Endothelial cell of umbilical vein (primary cell): ENCODE measurements at regions not wholly inside any gene's neighbourhood (a gene's known extent, or its start where the extent isn't known, plus 50 kb on each side); places are given as distances from the start of the nearest gene placed in this dataset.

ENCODE experiments used
- BruUV-seq: library from RNA; stranded (reverse); fragments of 400-500 nt; replicated peaks from 2 replicates; lab custom pipeline; 2021; lab: Mats Ljungman, UMichigan
- CTCF ChIA-PET: fragments of 300-600, 350-600 bp; sonication (Branson Sonifier 250); formaldehyde crosslinking; loops from one replicate; lab custom pipeline; 2021; ENCODE audit warnings: antibody characterized with exemption, inconsistent platforms; lab: Charles Lee
- POLR2A ChIA-PET: fragments of 300-600, 350-600 bp; sonication (Branson Sonifier 250); formaldehyde crosslinking; loops from one replicate; lab custom pipeline; 2021; ENCODE audit warnings: antibody characterized with exemption, inconsistent platforms; lab: Charles Lee
- DNase-seq: peaks from one replicate; pipeline ENCODE4 v3.0.0-alpha.2; 2011; ENCODE audit warnings: low read depth, low spot score
- FAIRE-seq: peaks from 2 replicates; lab custom pipeline; 2011; peaks lifted over from hg19 to GRCh38; lab: Jason Lieb, UNC
- H2AFZ ChIP-seq: 2 replicates; pipeline ENCODE4 v1.6.0; 2012; ENCODE audit warnings: low read depth, low read length, control low read depth, inconsistent platforms
- H3K27ac ChIP-seq: 2 replicates; pipeline ENCODE4 v1.5.1; 2011; ENCODE audit warnings: low read depth, mild to moderate bottlenecking, control low read depth, low read length, moderate library complexity; ENCODE audit not compliant: insufficient read depth
- H3K27me3 ChIP-seq, 2 experiments: 2 replicates each; pipeline versions ENCODE4 v1.6.0 to v1.6.1; 2011; ENCODE audit warnings: low read length in 2 of 2, mixed read lengths in 1 of 2; ENCODE audit not compliant: control insufficient read depth in 2 of 2, insufficient read depth in 2 of 2
- H3K36me3 ChIP-seq, 2 experiments: 2 replicates in 1 of 2; 3 replicates in 1 of 2; pipeline ENCODE4 v1.5.1; 2011; ENCODE audit warnings: low read length in 2 of 2, mild to moderate bottlenecking in 1 of 2, moderate library complexity in 1 of 2; ENCODE audit not compliant: control insufficient read depth in 2 of 2, insufficient read depth in 2 of 2; ENCODE audit errors: extremely low read depth in 1 of 2
- H3K4me1 ChIP-seq: 3 replicates; pipeline ENCODE4 v1.5.1; 2011; ENCODE audit warnings: mild to moderate bottlenecking, low read length; ENCODE audit not compliant: control insufficient read depth, insufficient read depth; ENCODE audit errors: extremely low read depth
- H3K4me2 ChIP-seq: 2 replicates; pipeline ENCODE4 v1.6.1; 2011; ENCODE audit warnings: low read length, control low read depth, mixed read lengths; ENCODE audit not compliant: insufficient read depth
- H3K4me3 ChIP-seq, 3 experiments: fragments of 200-600 bp in 1 of 3; sonication (generic), shearing (Covaris generic) in 1 of 3; replicated peaks in 1 of 3; 2 replicates each; pipeline ENCODE4 v1.5.1; 2011 to 2016; ENCODE audit warnings: control low read depth in 3 of 3, low read length in 3 of 3, mild to moderate bottlenecking in 2 of 3, inconsistent platforms in 1 of 3, low read depth in 1 of 3, moderate library complexity in 1 of 3; ENCODE audit not compliant: insufficient read depth in 1 of 3
- H3K79me2 ChIP-seq: 2 replicates; pipeline ENCODE4 v1.6.0; 2012; ENCODE audit warnings: low read length, inconsistent platforms; ENCODE audit not compliant: control insufficient read depth, insufficient read depth
- H3K9ac ChIP-seq: replicated peaks from 2 replicates; pipeline ENCODE3; 2011; ENCODE audit warnings: low read length, control low read depth; ENCODE audit not compliant: insufficient read depth; ENCODE audit errors: extremely low read depth
- H3K9me1 ChIP-seq: replicated peaks from 3 replicates; pipeline ENCODE4 v1.6.0; 2011; ENCODE audit warnings: mild to moderate bottlenecking, low read length; ENCODE audit not compliant: control insufficient read depth, insufficient read depth; ENCODE audit errors: extremely low read depth
- H3K9me3 ChIP-seq: replicated peaks from 2 replicates; pipeline ENCODE4 v1.5.1; 2012; ENCODE audit warnings: low read length, inconsistent platforms; ENCODE audit not compliant: control insufficient read depth, insufficient read depth
- H4K20me1 ChIP-seq: replicated peaks from 2 replicates; pipeline ENCODE3; 2011; ENCODE audit warnings: mild to moderate bottlenecking, low read length; ENCODE audit not compliant: control insufficient read depth, insufficient read depth; ENCODE audit errors: extremely low read depth
- EZH2 ChIP-seq: IDR thresholded peaks from 2 replicates; pipeline ENCODE4 v1.6.1; 2012; ENCODE audit warnings: borderline replicate concordance, low read depth, mild to moderate bottlenecking, moderate library complexity, low read length, inconsistent platforms; ENCODE audit not compliant: severe bottlenecking
- FOS ChIP-seq: IDR thresholded peaks from 2 replicates; pipeline ENCODE4 v1.6.1; 2011; ENCODE audit warnings: mild to moderate bottlenecking, low read length, moderate library complexity, borderline replicate concordance; ENCODE audit not compliant: insufficient read depth
- GATA2 ChIP-seq: IDR thresholded peaks from 2 replicates; pipeline ENCODE4 v1.7.0; 2011; ENCODE audit warnings: low read depth, mild to moderate bottlenecking, moderate library complexity, mixed read lengths, low read length; ENCODE audit not compliant: insufficient read length, insufficient read depth
- JUN ChIP-seq: IDR thresholded peaks from 2 replicates; pipeline ENCODE4 v1.6.1; 2011; ENCODE audit warnings: borderline replicate concordance, low read depth; ENCODE audit not compliant: insufficient read length, insufficient read depth
- MYC ChIP-seq: IDR thresholded peaks from one replicate; pipeline ENCODE4 v1.6.1; 2011; ENCODE audit warnings: mild to moderate bottlenecking, low read depth, low read length
- POLR2A ChIP-seq: IDR thresholded peaks from 2 replicates; pipeline ENCODE4 v1.6.1; 2012; ENCODE audit warnings: low read depth, mild to moderate bottlenecking, control low read depth, low read length
- POLR2AphosphoS5 ChIP-seq: IDR thresholded peaks from 2 replicates; pipeline ENCODE4 v1.6.1; 2012; ENCODE audit warnings: low read depth, mild to moderate bottlenecking, control low read depth, low read length, moderate library complexity; ENCODE audit not compliant: insufficient read depth
- dilution Hi-C: fragments of 300-500 bp; cut with MboI; formaldehyde crosslinking; loops from one replicate; pipeline ENCODE4 v1.15.0; 2019; ENCODE audit warnings: low sequenced_read_pairs; ENCODE audit not compliant: extremely low pct_ligation_motif_present
- intact Hi-C: fragments of 100-400 bp; cut with micrococcal nuclease; formaldehyde crosslinking; loops from one replicate; pipeline ENCODE4 v1.10.0; 2022
- TF ChIP-seq, protein P1 (sequence below), 2 donors: IDR thresholded peaks; 1 replicate in 1 of 2; 2 replicates in 1 of 2; pipeline ENCODE4 v1.5.1; 2011; ENCODE audit warnings: low read length in 2 of 2, mild to moderate bottlenecking in 2 of 2, moderate library complexity in 2 of 2, control low read depth in 1 of 2, inconsistent platforms in 1 of 2, low read depth in 1 of 2; ENCODE audit not compliant: insufficient read depth in 1 of 2; ENCODE audit errors: extremely low read depth in 1 of 2
- TF ChIP-seq, protein P2 (sequence below): IDR thresholded peaks from 2 replicates; pipeline ENCODE4 v1.6.1; 2011; ENCODE audit not compliant: insufficient read depth, insufficient read length

DNA sequence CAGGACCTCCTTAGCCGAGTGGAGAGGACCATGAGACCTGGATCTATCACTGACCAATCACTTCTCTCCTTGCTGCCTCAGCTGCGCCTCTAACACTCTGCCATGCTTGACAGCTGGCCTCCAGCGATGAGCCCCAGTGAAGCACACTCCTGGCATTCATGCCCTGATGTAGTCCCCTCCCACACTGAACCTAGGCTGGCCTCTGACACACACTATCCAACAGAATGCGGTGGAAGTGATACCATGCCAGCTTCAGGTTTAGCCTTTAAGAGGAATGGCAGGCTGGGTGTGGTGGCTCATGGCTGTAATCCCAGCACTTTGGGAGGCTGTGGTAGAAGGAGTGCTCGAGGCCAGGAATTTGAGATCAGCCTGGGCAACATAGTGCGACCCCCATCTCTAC lies 73.7 kb upstream of the LAPTM4A start:
- dilution Hi-C loops = no loop called here
- no peak for FAIRE-seq

More for the DNA sequence above, 73.7 kb upstream of the LAPTM4A start:
- no peak for TF ChIP-seq POLR2A
- TF ChIP-seq FOS = no peak
- TF ChIP-seq MYC = no peak
- TF ChIP-seq GATA2 = no peak
- TF ChIP-seq, protein P1, sequence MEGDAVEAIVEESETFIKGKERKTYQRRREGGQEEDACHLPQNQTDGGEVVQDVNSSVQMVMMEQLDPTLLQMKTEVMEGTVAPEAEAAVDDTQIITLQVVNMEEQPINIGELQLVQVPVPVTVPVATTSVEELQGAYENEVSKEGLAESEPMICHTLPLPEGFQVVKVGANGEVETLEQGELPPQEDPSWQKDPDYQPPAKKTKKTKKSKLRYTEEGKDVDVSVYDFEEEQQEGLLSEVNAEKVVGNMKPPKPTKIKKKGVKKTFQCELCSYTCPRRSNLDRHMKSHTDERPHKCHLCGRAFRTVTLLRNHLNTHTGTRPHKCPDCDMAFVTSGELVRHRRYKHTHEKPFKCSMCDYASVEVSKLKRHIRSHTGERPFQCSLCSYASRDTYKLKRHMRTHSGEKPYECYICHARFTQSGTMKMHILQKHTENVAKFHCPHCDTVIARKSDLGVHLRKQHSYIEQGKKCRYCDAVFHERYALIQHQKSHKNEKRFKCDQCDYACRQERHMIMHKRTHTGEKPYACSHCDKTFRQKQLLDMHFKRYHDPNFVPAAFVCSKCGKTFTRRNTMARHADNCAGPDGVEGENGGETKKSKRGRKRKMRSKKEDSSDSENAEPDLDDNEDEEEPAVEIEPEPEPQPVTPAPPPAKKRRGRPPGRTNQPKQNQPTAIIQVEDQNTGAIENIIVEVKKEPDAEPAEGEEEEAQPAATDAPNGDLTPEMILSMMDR (IDR thresholded peaks at IDR 0.05; ENCODE audit: extremely low read depth in 1 of 2, insufficient read depth in 1 of 2, low read depth in 1 of 2, low read length in 2 of 2) = no peak
- no peak for TF ChIP-seq EZH2
- TF ChIP-seq POLR2AphosphoS5 = no peak
- TF ChIP-seq JUN = no peak
- TF ChIP-seq, protein P2, sequence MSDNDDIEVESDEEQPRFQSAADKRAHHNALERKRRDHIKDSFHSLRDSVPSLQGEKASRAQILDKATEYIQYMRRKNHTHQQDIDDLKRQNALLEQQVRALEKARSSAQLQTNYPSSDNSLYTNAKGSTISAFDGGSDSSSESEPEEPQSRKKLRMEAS = no peak
- H3K9ac ChIP-seq = no peak overlapping the region
- ChIA-PET CTCF (interaction anchor here (1.4 to 1.5 kb wide), 2 partner anchors 11 to 18 kb away, joined by 3 to 7 read pairs; no protein-coding TSS in a partner anchor), POLR2A (no interaction called here)
- H3K79me2 ChIP-seq = no peaks in the 10 kb centered on the region
- no peaks in the 10 kb centered on the region for H3K36me3 ChIP-seq
- H4K20me1 ChIP-seq = no peaks in the 10 kb centered on the region
- no peaks in the 10 kb centered on the region for H3K9me3 ChIP-seq
- H3K27ac ChIP-seq = no peak overlapping the region
- no TSS peak for BruUV-seq
- no peaks in the 10 kb centered on the region for H3K4me1 ChIP-seq
- H3K4me3 ChIP-seq = no peak overlapping the region
- no peak overlapping the region for H2AFZ ChIP-seq
- intact Hi-C loops = no loop called here
- no peak overlapping the region for H3K4me2 ChIP-seq
- no peak for DNase-seq
- H3K9me1 ChIP-seq = no peaks in the 10 kb centered on the region
- H3K27me3 ChIP-seq = no peaks in the 10 kb centered on the region
